Stimulated activated CD8-positive, alpha-beta memory T cell treated with anti-CD3 and anti-CD28 coated beads, Interleukin-7, amount 100 ng/mL, for 1 hour (primary cell): ENCODE measurements at regions not wholly inside any gene's neighbourhood (a gene's known extent, or its start where the extent isn't known, plus 50 kb on each side); places are given as distances from the start of the nearest gene placed in this dataset.

Experiments
- DNase-seq, 2 donors: peaks; one replicate each; pipeline ENCODE4 v3.0.0-alpha.2; 2020; ENCODE audit warnings: low read depth in 2 of 2

- DNase-seq, result peak; percentile 8 to 59
Measured at GRCh38 chr2:204177977-204178522, 241.5 kb downstream of the ICOS start.

- no peak for DNase-seq
Measured at GRCh38 chr2:204180649-204181048, 244.1 kb downstream of the ICOS start.

DNA sequence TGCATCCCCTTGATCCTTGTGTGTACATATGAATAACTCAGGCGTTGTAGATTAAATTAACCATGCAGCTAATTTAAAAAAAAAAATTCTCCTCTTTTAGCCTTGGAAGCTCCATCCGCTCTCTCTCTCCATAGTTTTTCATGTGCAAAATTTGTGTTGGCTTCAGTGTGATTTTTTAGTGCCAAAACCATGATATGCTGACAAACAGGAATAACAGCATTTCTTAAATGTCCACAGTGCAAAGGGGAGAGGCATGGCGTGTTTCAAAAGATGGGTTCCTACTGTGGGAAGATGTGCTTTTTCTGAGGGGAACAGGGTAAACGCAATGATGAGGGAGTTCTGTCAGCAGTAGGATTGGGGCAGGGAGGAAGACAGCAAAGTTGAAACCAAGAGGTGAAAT is 247.0 kb downstream of the ICOS start:
- DNase-seq, result no peak

DNA sequence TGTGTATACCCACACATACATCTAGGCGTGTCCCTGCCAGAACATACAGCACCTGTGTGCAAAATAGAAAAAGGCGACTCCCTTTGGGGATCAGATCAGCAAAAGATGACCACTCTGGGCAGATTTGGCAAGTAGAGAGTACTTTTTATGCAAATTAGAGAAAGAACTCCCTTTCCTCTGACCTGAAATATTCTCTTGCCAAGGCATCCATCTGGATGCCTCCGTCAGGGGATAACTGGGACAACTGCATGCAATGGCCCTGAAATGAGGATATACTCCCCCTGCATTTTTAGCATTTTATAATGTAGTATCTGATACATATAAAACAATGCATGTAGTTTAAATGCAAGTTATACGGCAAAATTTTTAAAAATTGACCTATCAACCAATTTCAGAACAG is 247.7 kb downstream of the ICOS start:
- DNase-seq, result no peak

GRCh38 chr2:204187229-204188083 is 250.9 kb downstream of the ICOS start:
- no peak for DNase-seq

DNA sequence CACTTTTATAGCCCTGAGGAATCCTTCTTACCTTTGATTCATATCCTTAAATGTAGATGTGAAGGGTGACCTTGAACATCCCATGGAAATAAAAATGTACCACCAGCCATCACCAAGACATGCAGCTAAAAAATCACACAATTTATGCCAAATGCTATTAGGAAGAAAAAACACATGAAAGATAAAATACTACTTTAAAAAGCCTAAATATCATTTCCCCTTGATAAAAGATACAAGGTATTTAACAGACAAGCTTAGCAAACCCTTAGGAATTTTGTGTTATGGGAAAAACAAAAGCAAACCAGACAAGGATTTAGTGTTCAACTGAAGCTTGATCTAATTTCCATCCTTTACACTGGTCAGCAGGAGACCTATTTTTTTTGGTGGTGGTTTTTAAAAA is 255.0 kb downstream of the ICOS start:
- no peak for DNase-seq

DNA sequence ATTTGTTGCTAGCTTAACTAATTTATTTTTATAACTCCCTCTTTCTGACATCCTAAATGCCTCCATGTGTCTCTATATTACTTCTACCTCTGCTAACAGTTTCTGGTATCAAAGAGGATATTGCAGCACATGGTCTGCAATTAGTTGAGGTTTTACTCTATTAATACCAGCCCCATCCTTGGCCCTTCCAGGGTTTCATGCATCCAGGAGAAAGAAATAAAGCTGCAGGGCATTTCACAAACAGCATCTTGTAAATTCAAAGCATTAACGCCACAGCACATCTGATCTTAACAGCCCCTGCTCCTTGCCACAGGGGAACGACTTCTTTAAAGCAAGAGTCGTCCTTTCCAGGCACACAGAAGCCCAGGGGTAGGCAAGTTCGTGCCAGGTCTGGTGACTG is 258.9 kb downstream of the ICOS start:
- no peak for DNase-seq

DNA sequence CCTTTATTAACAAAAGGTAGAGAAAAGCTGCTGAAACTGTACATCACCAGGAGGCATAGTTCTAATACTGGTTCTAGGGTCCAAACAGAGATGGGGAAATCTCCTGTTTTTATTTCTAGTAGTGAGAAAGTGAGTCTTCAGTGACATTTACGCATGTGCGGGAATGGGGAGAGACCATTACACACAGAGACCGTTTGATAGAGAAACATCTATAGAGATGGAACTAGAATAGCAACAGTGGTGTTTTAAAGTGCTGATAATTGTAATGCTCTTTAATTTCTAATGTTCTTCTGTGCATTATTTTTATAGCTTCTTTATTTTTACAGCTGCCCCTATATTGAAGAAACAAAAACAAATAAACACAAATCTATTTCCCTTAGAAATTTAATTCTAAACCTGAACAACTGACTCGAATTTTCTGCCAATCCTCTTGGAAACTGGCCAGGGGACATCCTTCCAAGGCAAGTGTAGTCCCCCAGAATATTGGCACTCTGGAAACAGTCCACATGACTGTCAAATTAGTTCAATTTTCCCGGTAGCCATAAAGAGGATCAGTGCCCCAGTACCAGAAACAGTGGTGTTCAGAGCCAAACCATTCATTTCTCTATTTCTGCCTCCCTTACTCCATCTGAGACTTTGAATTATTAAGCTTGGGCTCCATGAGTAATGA is 260.9 kb downstream of the ICOS start:
- DNase-seq, result no peak

- DNase-seq, result no peak
Measured at GRCh38 chr2:204199357-204199756, 262.8 kb downstream of the ICOS start.

GRCh38 chr2:204201507-204201906 is 264.9 kb downstream of the ICOS start:
- no peak for DNase-seq

DNA sequence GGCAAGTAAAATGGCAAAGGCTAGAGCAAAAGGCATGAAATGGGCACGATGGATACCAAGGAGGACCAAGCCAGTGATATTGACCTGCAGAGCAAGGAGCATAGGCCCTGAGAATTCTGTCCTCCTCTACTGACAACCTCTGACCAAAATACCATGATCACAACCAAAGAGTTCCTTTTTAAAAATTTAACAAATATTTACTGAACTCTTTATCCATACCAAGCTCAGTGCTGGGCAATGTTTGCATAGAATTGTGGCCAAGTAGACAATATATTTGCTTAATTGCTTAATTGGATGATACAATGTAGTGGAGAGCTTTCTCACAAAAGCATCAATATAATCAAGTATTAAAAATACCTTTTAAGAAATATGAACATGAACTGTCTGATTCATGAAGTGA is 265.7 kb downstream of the ICOS start:
- DNase-seq, result no peak

- DNase-seq, result no peak
Measured at GRCh38 chr2:204203704-204204103, 267.1 kb downstream of the ICOS start.

DNA sequence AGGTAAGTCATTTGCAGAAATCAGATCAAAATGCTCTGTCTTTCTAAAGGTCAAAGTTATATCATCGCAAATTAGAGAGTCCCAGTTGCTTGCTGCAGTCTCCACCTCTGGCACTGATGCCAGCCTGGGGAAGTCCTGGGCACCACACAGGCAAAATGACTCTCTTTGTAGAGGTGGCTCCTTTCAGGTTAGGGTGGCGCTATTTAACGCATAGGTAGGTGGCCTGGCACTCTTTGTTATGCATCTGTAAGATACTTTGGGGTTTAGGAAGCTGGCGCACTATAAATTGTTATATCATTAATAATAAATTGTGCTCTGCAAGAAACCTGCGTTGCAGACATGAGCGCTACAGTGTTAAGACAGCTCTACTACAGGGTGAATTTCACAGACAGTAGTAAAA is 268.5 kb downstream of the ICOS start:
- no peak for DNase-seq

- DNase-seq, result no peak
Measured at GRCh38 chr2:204205538-204205937, 269.0 kb downstream of the ICOS start.

GRCh38 chr2:204207866-204208265 is 271.3 kb downstream of the ICOS start:
- no peak for DNase-seq

- no peak for DNase-seq
Measured at GRCh38 chr2:204213588-204213987, 277.0 kb downstream of the ICOS start.

- DNase-seq, result no peak
Measured at GRCh38 chr2:204218040-204218439, 281.5 kb downstream of the ICOS start.

- DNase-seq, result no peak
Measured at GRCh38 chr2:204219196-204219595, 282.6 kb downstream of the ICOS start.

- no peak for DNase-seq
Measured at GRCh38 chr2:204220896-204221295, 284.3 kb downstream of the ICOS start.

GRCh38 chr2:204223046-204223445 is 286.5 kb downstream of the ICOS start:
- DNase-seq, result no peak

DNA sequence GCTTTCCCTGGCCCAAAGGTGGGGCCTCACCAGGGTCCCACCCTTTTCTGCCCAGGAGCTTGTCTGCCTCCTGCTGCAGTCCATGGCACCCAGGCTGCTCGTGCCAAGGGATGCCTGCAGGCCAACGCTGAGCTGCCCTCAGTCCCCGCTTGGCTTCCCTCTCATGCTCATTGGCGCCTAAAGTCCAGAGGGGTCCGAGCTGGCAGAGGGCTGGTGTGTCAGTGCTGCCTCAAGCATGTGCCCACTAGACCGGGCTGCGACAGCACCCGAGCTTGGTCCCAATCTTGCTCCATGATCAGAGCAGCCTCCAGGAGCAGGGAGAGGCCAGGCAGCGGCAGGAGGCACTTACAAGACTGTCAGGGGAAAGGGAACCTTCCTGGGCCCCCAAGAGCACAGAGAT is 287.0 kb downstream of the ICOS start:
- no peak for DNase-seq

DNA sequence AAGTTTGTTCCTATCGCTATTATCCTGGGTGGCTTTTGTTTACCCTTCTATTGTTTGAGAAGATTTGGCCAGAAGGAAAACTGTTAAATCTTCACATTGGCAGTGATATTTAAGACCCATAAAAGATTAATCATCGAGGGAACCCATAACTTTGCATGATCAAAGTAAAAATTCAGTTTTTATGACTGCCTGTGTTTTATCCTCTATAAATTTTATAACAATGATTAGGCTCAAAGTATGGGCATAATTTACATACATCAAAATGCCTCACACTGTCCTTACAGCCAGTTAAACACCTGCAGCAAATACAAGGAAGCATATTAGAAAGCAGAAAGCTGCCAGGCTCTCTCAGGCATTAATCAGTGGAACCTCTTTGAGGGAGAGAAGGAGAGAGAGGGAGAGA is 289.1 kb downstream of the ICOS start:
- DNase-seq, result no peak

GRCh38 chr2:204226305-204226880 is 289.8 kb downstream of the ICOS start:
- no peak for DNase-seq
